Breast epithelium (tissue), 3 donors: ENCODE measurements at regions not wholly inside any gene's neighbourhood (a gene's known extent, or its start where the extent isn't known, plus 50 kb on each side); places are given as distances from the start of the nearest gene placed in this dataset.

Experiments
- CTCF ChIP-seq, 3 donors: fragments of 450-650 bp; IDR thresholded peaks; one replicate each; pipeline ENCODE4 v1.5.1; 2016 to 2017; ENCODE audit warnings: antibody characterized with exemption in 3 of 3, mild to moderate bottlenecking in 3 of 3, moderate library complexity in 3 of 3
- POLR2A ChIP-seq: fragments of 450-650 bp; IDR thresholded peaks from one replicate; pipeline ENCODE4 v1.6.1; 2016; ENCODE audit warnings: antibody characterized with exemption, mild to moderate bottlenecking, moderate library complexity
- POLR2AphosphoS5 ChIP-seq, 3 donors: sonication (generic); formaldehyde crosslinking; IDR thresholded peaks; one replicate each; pipeline ENCODE4 v1.6.1; 2017; ENCODE audit warnings: antibody characterized with exemption in 3 of 3

GRCh38 chr2:129078548-129078947 lies 759.9 kb upstream of the HS6ST1 start:
- no peak for TF ChIP-seq CTCF (IDR thresholded peaks at IDR 0.05)
- TF ChIP-seq POLR2AphosphoS5 (IDR thresholded peaks at IDR 0.05) = no peak
- no peak for TF ChIP-seq POLR2A
